Stimulated activated CD4-positive, alpha-beta T cell treated with anti-CD3 and anti-CD28 coated beads, Interleukin-1b, Interleukin-23, amount 100 ng/mL, for 4 hours (primary cell): ENCODE measurements at regions not wholly inside any gene's neighbourhood (a gene's known extent, or its start where the extent isn't known, plus 50 kb on each side); places are given as distances from the start of the nearest gene placed in this dataset.
"Not testable (repeated sequence)": the region's sequence is repeated elsewhere in the genome, so short reads cannot be mapped to it uniquely, and the experiment has no call there.

Experiments
- DNase-seq, 2 donors: peaks; one replicate each; pipeline ENCODE4 v3.0.0-alpha.2; 2020; ENCODE audit warnings: low read depth in 2 of 2

- no peak for DNase-seq
These were observed 552.6 kb upstream of the GJE1 start for GRCh38 chr6:141580131-141580530.

GRCh38 chr6:141576751-141577150 is 556.0 kb upstream of the GJE1 start:
- no peak for DNase-seq

GRCh38 chr6:141562851-141563763 is 569.6 kb upstream of the GJE1 start:
- DNase-seq: peak; percentile 25 to 52

- peak in 1 of 2 donors; percentile 10 for DNase-seq
These were observed 570.4 kb upstream of the GJE1 start for GRCh38 chr6:141562186-141562811.

- DNase-seq: no peak
These were observed 571.6 kb upstream of the GJE1 start for GRCh38 chr6:141561154-141561553.

GRCh38 chr6:141552463-141552862 is 580.3 kb upstream of the GJE1 start:
- no peak for DNase-seq

GRCh38 chr6:141552031-141552430 is 580.7 kb upstream of the GJE1 start:
- DNase-seq: no peak

GRCh38 chr6:141551318-141551717 is 581.4 kb upstream of the GJE1 start:
- no peak for DNase-seq

- DNase-seq: no peak
These were observed 582.3 kb upstream of the GJE1 start for GRCh38 chr6:141550471-141550870.

- DNase-seq: no peak
These were observed 583.8 kb upstream of the GJE1 start for GRCh38 chr6:141548966-141549365.

GRCh38 chr6:141541581-141542324 is 591.0 kb upstream of the GJE1 start:
- DNase-seq: no peak

- no peak for DNase-seq
These were observed 592.5 kb upstream of the GJE1 start for GRCh38 chr6:141540207-141540606.

- DNase-seq: no peak
These were observed 593.1 kb upstream of the GJE1 start for GRCh38 chr6:141539617-141540016.

GRCh38 chr6:141532211-141532610 is 600.5 kb upstream of the GJE1 start:
- DNase-seq: no peak

- DNase-seq: no peak
These were observed 601.7 kb upstream of the GJE1 start for GRCh38 chr6:141531040-141531439.

- DNase-seq: no peak
These were observed 604.1 kb upstream of the GJE1 start for GRCh38 chr6:141528596-141528995.

GRCh38 chr6:141526985-141527384 is 605.7 kb upstream of the GJE1 start:
- DNase-seq: no peak

- no peak for DNase-seq
These were observed 611.3 kb upstream of the GJE1 start for GRCh38 chr6:141521440-141521839.

- no peak for DNase-seq
These were observed 618.9 kb upstream of the GJE1 start for GRCh38 chr6:141513830-141514229.

- DNase-seq: no peak
These were observed 621.9 kb upstream of the GJE1 start for GRCh38 chr6:141510803-141511202.

- DNase-seq: not testable (repeated sequence)
These were observed 626.7 kb upstream of the GJE1 start for GRCh38 chr6:141506062-141506461.

- DNase-seq: not testable (repeated sequence)
These were observed 628.4 kb upstream of the GJE1 start for GRCh38 chr6:141504318-141504717.
